Heart right ventricle (tissue), 16 donors: ENCODE measurements at regions not wholly inside any gene's neighbourhood (a gene's known extent, or its start where the extent isn't known, plus 50 kb on each side); places are given as distances from the start of the nearest gene placed in this dataset.
"Not testable (repeated sequence)": the region's sequence is repeated elsewhere in the genome, so short reads cannot be mapped to it uniquely, and the experiment has no call there.

Experiments
- ATAC-seq, 8 donors: fragments of 200-7000 bp; cut with Tn5 transposase; one replicate each; pipeline ENCODE4 v1.9.1; 2020; ENCODE audit warnings: mild to moderate bottlenecking in 8 of 8, moderate library complexity in 8 of 8, moderate number of reproducible peaks in 1 of 8
- DNase-seq, 2 donors: peaks; one replicate each; pipeline ENCODE4 v3.0.0-alpha.2; 2020
- H3K27ac ChIP-seq, 10 donors: fragments of 200-600 bp; sonication (generic) in 2 of 10; one replicate each; pipeline versions ENCODE4 v1.5.0 to v1.8.0; 2020 to 2022; ENCODE audit warnings: mild to moderate bottlenecking in 3 of 10
- H3K27me3 ChIP-seq, 7 donors: fragments of 200-600 bp; one replicate each; pipeline ENCODE4 v1.8.0; 2021 to 2022; ENCODE audit warnings: mild to moderate bottlenecking in 2 of 7
- H3K36me3 ChIP-seq, 9 donors: fragments of 200-600 bp; sonication (generic) in 1 of 9; one replicate each; pipeline versions ENCODE4 v1.5.0 to v1.8.0; 2020 to 2022; ENCODE audit warnings: mild to moderate bottlenecking in 2 of 9
- H3K4me1 ChIP-seq, 9 donors: fragments of 200-600 bp; sonication (generic) in 1 of 9; one replicate each; pipeline versions ENCODE4 v1.5.0 to v1.8.0; 2020 to 2022; ENCODE audit warnings: mild to moderate bottlenecking in 4 of 9
- H3K4me3 ChIP-seq, 10 donors: fragments of 200-600 bp; sonication (generic) in 2 of 10; one replicate each; pipeline versions ENCODE4 v1.5.0 to v1.8.0; 2020 to 2022; ENCODE audit warnings: mild to moderate bottlenecking in 7 of 10, moderate library complexity in 2 of 10
- H3K9me3 ChIP-seq, 11 donors: fragments of 200-600 bp in 10 of 11; sonication (generic) in 2 of 11; one replicate each; pipeline versions ENCODE4 v1.5.0 to v1.8.0; 2013 to 2022; ENCODE audit warnings: mild to moderate bottlenecking in 2 of 11, control low read depth in 1 of 11, moderate library complexity in 1 of 11
- WGBS, 2 donors: extraction: QIAGEN DNeasy Blood & Tissue Kit; methylation state at CpG; one replicate each; pipeline ENCODE4 v1.1.7; 2013; ENCODE audit warnings: inconsistent platforms in 1 of 2; 5-methylcytosine and 5-hydroxymethylcytosine counted together
- intact Hi-C, 10 donors: fragments of 100-400 bp; cut with DNase I; formaldehyde crosslinking; loops; one replicate each; pipeline versions ENCODE4 v1.11.1 to v1.14.2; 2022
- TF ChIP-seq, protein P1 (sequence below), 9 donors: fragments of 200-600 bp; sonication (generic) in 2 of 9; IDR thresholded peaks; one replicate each; pipeline versions ENCODE4 v1.5.0 to v1.8.0; 2021 to 2022; ENCODE audit warnings: antibody characterized with exemption in 9 of 9, mild to moderate bottlenecking in 5 of 9, moderate library complexity in 1 of 9
- donor health status: Arrhythmogenic right ventricular cardiomyopathy.
- donor health status: ischemic (EF 13 %, LVEDD 7.1; RV severe dilation, severe dysfunction).
- donor health status: healthy with polysubstance abuse.
- donor health status: DM: no; HTN: yes; CAD: no.
- donor health status: DM: no; HTN: no; CAD: no.
- donor health status: ischemic (EF 25% LVEDD 6.9; RV normal size, moderate dysfunction).
- donor health status: ischemic (EF 25% LVEDD 5.7; RV mildly dilated, moderate dysfunction).
- donor health status: healthy.
- donor health status: DM: yes; HTN: yes; CAD: no.
- donor health status: Ischemic cardiomyopathy.
- donor health status: ischemic (EF 35%, LVEDD 5.7; RV mildly dilated, moderate dysfunction).
- donor health status: nonischemic (EF 11% LVEDD 7.7; RV severe dilation, severe dysfunction).
- donor health status: DM: yes; HTN: yes; CAD: no.
- donor health status: PGD.
- donor health status: ischemic (EF 29% LVEDD 5.4; RV normal size, mild dysfunction).
- donor health status: nonischemic (EF 23%, LVEDD 6.1; RV moderate dilation, normal function).

DNA sequence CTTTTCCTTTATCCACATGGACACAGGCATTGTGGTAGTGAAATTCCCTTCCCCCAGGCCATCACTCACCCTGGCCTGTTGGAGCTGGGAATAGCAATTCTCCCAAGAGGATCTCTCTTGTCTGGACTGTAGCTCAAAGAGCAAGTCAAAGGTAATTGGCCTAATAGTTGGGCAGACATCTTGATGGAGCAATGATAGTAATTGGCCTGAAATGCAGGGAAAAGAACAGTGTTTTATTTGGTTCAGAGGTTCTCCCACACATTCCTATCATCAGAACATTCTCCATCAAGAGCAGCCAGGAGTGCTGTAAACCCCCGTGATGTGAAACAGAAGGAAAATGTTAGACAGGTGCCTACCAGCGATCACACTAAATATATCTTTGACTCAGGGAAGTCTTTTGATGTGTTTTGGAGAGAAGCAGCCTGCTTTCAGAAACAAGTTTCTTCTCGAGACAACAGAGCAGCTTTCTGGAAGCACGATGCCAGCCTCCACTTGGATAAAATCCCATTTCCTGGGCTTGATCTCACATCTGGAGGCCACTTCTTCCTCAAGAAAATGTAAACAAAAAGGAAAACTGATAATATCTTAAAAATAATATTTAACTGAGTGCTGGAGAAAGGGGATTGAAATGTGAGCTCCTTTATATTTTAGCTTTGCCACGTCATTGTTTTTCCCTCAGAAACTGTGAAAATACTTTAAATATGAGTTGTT, 198.1 kb upstream of the WWC1 start:
- H3K27me3 ChIP-seq, result no peaks in the 10 kb centered on the region
- peaks cover 0 to 16% (median 5%) of the 10 kb centered on the region in 9 donors for H3K4me1 ChIP-seq
- DNase-seq (no peak), ATAC-seq (peak in 4 of 8 donors; percentile 21 to 49 (median 28))
- intact Hi-C loops, result no loop called here
- WGBS, 2 donors, result 39 to 48% methylated on average over 5 of the region's 5 CpGs
- TF ChIP-seq, protein P1, sequence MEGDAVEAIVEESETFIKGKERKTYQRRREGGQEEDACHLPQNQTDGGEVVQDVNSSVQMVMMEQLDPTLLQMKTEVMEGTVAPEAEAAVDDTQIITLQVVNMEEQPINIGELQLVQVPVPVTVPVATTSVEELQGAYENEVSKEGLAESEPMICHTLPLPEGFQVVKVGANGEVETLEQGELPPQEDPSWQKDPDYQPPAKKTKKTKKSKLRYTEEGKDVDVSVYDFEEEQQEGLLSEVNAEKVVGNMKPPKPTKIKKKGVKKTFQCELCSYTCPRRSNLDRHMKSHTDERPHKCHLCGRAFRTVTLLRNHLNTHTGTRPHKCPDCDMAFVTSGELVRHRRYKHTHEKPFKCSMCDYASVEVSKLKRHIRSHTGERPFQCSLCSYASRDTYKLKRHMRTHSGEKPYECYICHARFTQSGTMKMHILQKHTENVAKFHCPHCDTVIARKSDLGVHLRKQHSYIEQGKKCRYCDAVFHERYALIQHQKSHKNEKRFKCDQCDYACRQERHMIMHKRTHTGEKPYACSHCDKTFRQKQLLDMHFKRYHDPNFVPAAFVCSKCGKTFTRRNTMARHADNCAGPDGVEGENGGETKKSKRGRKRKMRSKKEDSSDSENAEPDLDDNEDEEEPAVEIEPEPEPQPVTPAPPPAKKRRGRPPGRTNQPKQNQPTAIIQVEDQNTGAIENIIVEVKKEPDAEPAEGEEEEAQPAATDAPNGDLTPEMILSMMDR (IDR thresholded peaks at IDR 0.05), result no peak
- peak overlapping the region in 5 of 10 donors; percentile 9 to 39 (median 22) for H3K27ac ChIP-seq
- no peaks in the 10 kb centered on the region for H3K9me3 ChIP-seq
- peaks cover 0 to 43% (median 0%) of the 10 kb centered on the region in 9 donors for H3K36me3 ChIP-seq
- H3K4me3 ChIP-seq, result no peak overlapping the region

GRCh38 chr5:168096525-168096924, 194.9 kb upstream of the WWC1 start:
- ATAC-seq, result no peak
- no peak for DNase-seq
- H3K36me3 ChIP-seq, result peaks cover 0 to 56% (median 2%) of the 10 kb centered on the region in 9 donors
- intact Hi-C loops, result no loop called here
- TF ChIP-seq, protein P1 (IDR thresholded peaks at IDR 0.05), result no peak
- peaks cover 0 to 16% (median 5%) of the 10 kb centered on the region in 9 donors for H3K4me1 ChIP-seq
- H3K27me3 ChIP-seq, result no peaks in the 10 kb centered on the region
- no peak overlapping the region for H3K27ac ChIP-seq
- H3K9me3 ChIP-seq, result peaks cover 0 to 6% (median 0%) of the 10 kb centered on the region in 11 donors
- no peak overlapping the region for H3K4me3 ChIP-seq
- 63 to 77% methylated on average over 1 of the region's 1 CpG for WGBS, 2 donors

DNA sequence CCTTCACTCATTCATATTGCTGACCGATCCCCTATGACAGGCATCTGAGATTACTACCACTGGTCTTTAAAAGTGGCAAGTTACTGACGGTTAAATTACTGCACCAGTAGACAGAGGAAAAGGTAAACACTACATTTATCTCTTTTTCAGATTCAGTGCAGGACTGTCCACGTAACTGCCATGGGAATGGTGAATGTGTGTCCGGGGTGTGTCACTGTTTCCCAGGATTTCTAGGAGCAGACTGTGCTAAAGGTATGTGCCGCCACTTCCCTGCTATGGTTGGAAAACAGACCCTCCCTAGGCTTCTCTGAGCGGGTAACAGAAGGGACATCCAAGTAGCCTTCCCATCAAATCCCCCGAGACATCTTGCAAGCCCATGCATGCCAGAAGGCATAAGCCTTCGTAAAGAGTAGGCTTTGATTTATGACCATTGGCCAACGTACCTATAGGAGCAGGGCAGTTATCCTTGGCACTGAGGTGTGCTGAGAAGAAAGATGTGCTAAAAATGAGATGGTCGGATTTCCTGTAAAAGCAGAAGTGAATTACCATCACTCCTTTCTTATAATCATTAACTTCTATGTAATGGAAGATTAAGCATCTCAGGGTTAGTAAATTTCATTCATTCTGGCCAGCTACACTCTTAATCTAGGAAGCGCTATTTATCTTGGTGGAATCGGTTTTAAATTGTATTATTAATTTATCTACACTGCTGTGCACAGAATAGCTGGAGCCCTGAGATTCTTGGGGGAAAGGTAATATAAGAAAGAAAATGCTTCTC, 193.4 kb upstream of the WWC1 start:
- Histone ChIP-seq H3K36me3 (peaks cover 0 to 44% (median 0%) of the 10 kb centered on the region in 9 donors), H3K4me3 (no peak overlapping the region), H3K9me3 (peaks cover 0 to 6% (median 0%) of the 10 kb centered on the region in 11 donors), H3K27ac (no peak overlapping the region), H3K27me3 (no peaks in the 10 kb centered on the region), H3K4me1 (peaks cover 0 to 8% (median 5%) of the 10 kb centered on the region in 9 donors)
- no peak for DNase-seq
- intact Hi-C loops, result no loop called here
- WGBS, 2 donors, result 84 to 87% methylated on average over 12 of the region's 12 CpGs
- no peak for ATAC-seq
- TF ChIP-seq, protein P1 (IDR thresholded peaks at IDR 0.05), result no peak

DNA sequence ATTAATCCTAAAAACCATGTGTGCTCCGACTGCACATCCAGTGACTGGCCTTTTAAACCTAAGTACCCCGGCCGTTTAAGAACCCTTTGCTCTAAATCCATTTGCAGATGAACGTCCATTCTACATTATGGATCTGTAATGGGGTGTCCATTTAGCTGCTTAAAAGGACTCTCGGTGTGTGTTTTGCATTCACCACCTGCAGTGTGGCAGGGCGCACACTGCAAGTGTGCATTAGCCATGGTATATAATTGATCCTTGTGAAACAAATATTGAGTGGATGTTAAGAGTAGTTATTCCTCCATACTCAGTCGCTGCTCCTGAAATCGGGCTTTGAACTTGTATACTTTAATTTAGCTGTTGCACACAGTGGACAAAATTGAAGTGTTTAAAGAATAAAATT, 190.1 kb upstream of the WWC1 start:
- no peak for ATAC-seq
- no peak overlapping the region for H3K27ac ChIP-seq
- H3K4me1 ChIP-seq, result peaks cover 0 to 25% (median 0%) of the 10 kb centered on the region in 9 donors
- intact Hi-C loops, result no loop called here
- TF ChIP-seq, protein P1 (IDR thresholded peaks at IDR 0.05), result no peak
- peaks cover 0 to 29% (median 0%) of the 10 kb centered on the region in 9 donors for H3K36me3 ChIP-seq
- no peak overlapping the region for H3K4me3 ChIP-seq
- WGBS, 2 donors, result 91% methylated on average over 8 of the region's 8 CpGs
- DNase-seq, result no peak
- peaks cover 0 to 6% (median 0%) of the 10 kb centered on the region in 11 donors for H3K9me3 ChIP-seq
- no peaks in the 10 kb centered on the region for H3K27me3 ChIP-seq

DNA sequence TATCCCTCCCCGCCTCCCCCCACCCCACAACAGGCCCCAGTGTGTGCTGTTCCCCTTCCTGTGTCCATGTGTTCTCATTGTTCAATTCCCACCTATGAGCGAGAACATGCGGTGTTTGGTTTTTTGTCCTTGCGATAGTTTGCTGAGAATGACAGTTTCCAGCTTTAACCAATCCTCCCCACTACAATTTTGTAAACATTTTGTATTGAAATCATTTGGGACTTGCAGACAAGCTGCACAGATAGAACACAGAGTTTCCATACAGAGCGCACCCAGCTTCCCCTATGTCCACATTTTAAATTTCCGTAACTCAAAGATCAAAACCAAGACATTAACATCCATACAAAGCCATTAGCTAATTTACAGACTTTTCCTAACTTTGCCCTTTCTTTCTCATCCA, 188.4 kb upstream of the WWC1 start:
- H3K27me3 ChIP-seq, ATAC-seq, H3K27ac ChIP-seq, DNase-seq, H3K9me3 ChIP-seq, intact Hi-C loops, H3K4me3 ChIP-seq: not testable (repeated sequence)
- WGBS, 2 donors, result 91 to 94% methylated on average over 6 of the region's 6 CpGs
- Histone ChIP-seq H3K4me1 (peaks cover 0 to 27% (median 0%) of the 10 kb centered on the region in 9 donors), H3K36me3 (peaks cover 0 to 26% (median 0%) of the 10 kb centered on the region in 9 donors)
